ENCODE measurements at regions not wholly inside any gene's neighbourhood (a gene's known extent, or its start where the extent isn't known, plus 50 kb on each side); places are given as distances from the start of the nearest gene placed in this dataset.
"Not testable (repeated sequence)": the region's sequence is repeated elsewhere in the genome, so short reads cannot be mapped to it uniquely, and the experiment has no call there.

GRCh38 chr9:105121861-105122430 lies 122.5 kb upstream of the SLC44A1 start:
- BruUV-seq (replicated peaks), result no TSS peak
- Mint-ChIP-seq H3K9me3 (ENCODE audit: low read depth, unreplicated experiment) (no peaks in the 10 kb centered on the region), H3K4me1 (ENCODE audit: low read depth, unreplicated experiment) (no peaks in the 10 kb centered on the region), H3K4me3 (ENCODE audit: low read depth, unreplicated experiment) (no peak overlapping the region), H3K27me3 (ENCODE audit: unreplicated experiment) (no peaks in the 10 kb centered on the region), H3K36me3 (ENCODE audit: insufficient read depth, unreplicated experiment) (no peaks in the 10 kb centered on the region), H3K27ac (ENCODE audit: unreplicated experiment) (no peak overlapping the region)
- no peak for TF ChIP-seq CTCF (IDR thresholded peaks at IDR 0.05; ENCODE audit: unreplicated experiment)
- no peak for DNase-seq
- intact Hi-C loops (cut with micrococcal nuclease; ENCODE audit: unreplicated experiment), result no loop called here
- CTCF ChIA-PET, result no interaction called here

GRCh38 chr9:105124598-105124997 lies 119.9 kb upstream of the SLC44A1 start:
- H3K4me1 Mint-ChIP-seq (ENCODE audit: low read depth, unreplicated experiment); BruUV-seq (replicated peaks); H3K36me3 Mint-ChIP-seq (ENCODE audit: insufficient read depth, unreplicated experiment); H3K9me3 Mint-ChIP-seq (ENCODE audit: low read depth, unreplicated experiment); DNase-seq; H3K27ac Mint-ChIP-seq (ENCODE audit: unreplicated experiment); H3K4me3 Mint-ChIP-seq (ENCODE audit: low read depth, unreplicated experiment); intact Hi-C loops (cut with micrococcal nuclease; ENCODE audit: unreplicated experiment); CTCF ChIA-PET; H3K27me3 Mint-ChIP-seq (ENCODE audit: unreplicated experiment): not testable (repeated sequence)

DNA sequence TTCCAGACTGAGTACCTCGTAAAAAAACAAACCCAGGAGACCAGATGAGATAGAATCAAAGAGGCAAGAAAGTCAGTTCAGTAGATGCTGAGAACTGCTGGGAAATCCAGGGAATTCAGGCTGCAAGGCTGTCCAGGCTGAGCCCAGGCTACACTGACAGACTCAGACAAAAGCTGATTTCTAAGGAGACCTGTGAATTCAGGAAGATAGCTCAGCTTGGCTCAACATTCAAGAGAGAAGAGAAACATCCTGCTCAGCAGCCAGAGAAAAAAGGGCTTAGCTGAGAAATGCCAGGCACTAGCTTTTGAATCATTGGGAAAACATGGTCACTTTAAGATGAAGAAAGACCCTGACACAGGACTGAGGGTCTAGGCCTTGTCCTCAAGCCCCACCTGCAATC lies 118.2 kb upstream of the SLC44A1 start:
- H3K9me3 Mint-ChIP-seq (ENCODE audit: low read depth, unreplicated experiment), result no peaks in the 10 kb centered on the region
- BruUV-seq (replicated peaks), result no TSS peak
- no peak overlapping the region for H3K27ac Mint-ChIP-seq (ENCODE audit: unreplicated experiment)
- no peak for TF ChIP-seq CTCF (IDR thresholded peaks at IDR 0.05; ENCODE audit: unreplicated experiment)
- intact Hi-C loops (cut with micrococcal nuclease; ENCODE audit: unreplicated experiment), result no loop called here
- H3K4me3 Mint-ChIP-seq (ENCODE audit: low read depth, unreplicated experiment), result no peak overlapping the region
- peaks cover 9% of the 10 kb centered on the region for H3K27me3 Mint-ChIP-seq (ENCODE audit: unreplicated experiment)
- H3K4me1 Mint-ChIP-seq (ENCODE audit: low read depth, unreplicated experiment), result no peaks in the 10 kb centered on the region
- no peaks in the 10 kb centered on the region for H3K36me3 Mint-ChIP-seq (ENCODE audit: insufficient read depth, unreplicated experiment)
- CTCF ChIA-PET, result no interaction called here
- DNase-seq, result no peak

GRCh38 chr9:105127863-105128220 lies 116.6 kb upstream of the SLC44A1 start:
- TF ChIP-seq CTCF (IDR thresholded peaks at IDR 0.05; ENCODE audit: unreplicated experiment), result no peak
- intact Hi-C loops (cut with micrococcal nuclease; ENCODE audit: unreplicated experiment), result no loop called here
- H3K4me3 Mint-ChIP-seq (ENCODE audit: low read depth, unreplicated experiment), result no peak overlapping the region
- peaks cover 6% of the 10 kb centered on the region for H3K4me1 Mint-ChIP-seq (ENCODE audit: low read depth, unreplicated experiment)
- peaks cover 9% of the 10 kb centered on the region for H3K27me3 Mint-ChIP-seq (ENCODE audit: unreplicated experiment)
- no TSS peak for BruUV-seq (replicated peaks)
- no peak overlapping the region for H3K27ac Mint-ChIP-seq (ENCODE audit: unreplicated experiment)
- CTCF ChIA-PET, result no interaction called here
- no peaks in the 10 kb centered on the region for H3K9me3 Mint-ChIP-seq (ENCODE audit: low read depth, unreplicated experiment)
- no peaks in the 10 kb centered on the region for H3K36me3 Mint-ChIP-seq (ENCODE audit: insufficient read depth, unreplicated experiment)
- no peak for DNase-seq

- TF ChIP-seq CTCF (IDR thresholded peaks at IDR 0.05; ENCODE audit: unreplicated experiment), result no peak
- H3K27ac Mint-ChIP-seq (ENCODE audit: unreplicated experiment), result no peak overlapping the region
- intact Hi-C loops (cut with micrococcal nuclease; ENCODE audit: unreplicated experiment), result no loop called here
- H3K9me3 Mint-ChIP-seq (ENCODE audit: low read depth, unreplicated experiment), result no peaks in the 10 kb centered on the region
- peaks cover 9% of the 10 kb centered on the region for H3K27me3 Mint-ChIP-seq (ENCODE audit: unreplicated experiment)
- DNase-seq, result no peak
- no TSS peak for BruUV-seq (replicated peaks)
- H3K4me1 Mint-ChIP-seq (ENCODE audit: low read depth, unreplicated experiment), result peaks cover 6% of the 10 kb centered on the region
- CTCF ChIA-PET, result no interaction called here
- no peak overlapping the region for H3K4me3 Mint-ChIP-seq (ENCODE audit: low read depth, unreplicated experiment)
- H3K36me3 Mint-ChIP-seq (ENCODE audit: insufficient read depth, unreplicated experiment), result no peaks in the 10 kb centered on the region
These were observed 115.4 kb upstream of the SLC44A1 start for GRCh38 chr9:105128908-105129600.
